ENCODE measurements at regions not wholly inside any gene's neighbourhood (a gene's known extent, or its start where the extent isn't known, plus 50 kb on each side); places are given as distances from the start of the nearest gene placed in this dataset.

GRCh38 chrX:114334473-114334982, 249.4 kb upstream of the HTR2C start:
- TF ChIP-seq CTCF (IDR thresholded peaks at IDR 0.05) (no peak), POLR2A (IDR thresholded peaks at IDR 0.05) (no peak), EP300 (IDR thresholded peaks at IDR 0.05) (no peak)
